ENCODE measurements at regions not wholly inside any gene's neighbourhood (a gene's known extent, or its start where the extent isn't known, plus 50 kb on each side); places are given as distances from the start of the nearest gene placed in this dataset.

GRCh38 chr1:22370190-22370498, 81.5 kb upstream of the ZBTB40 start:
- Histone ChIP-seq H3K9me3 (peaks cover 0 to 6% of the 10 kb centered on the region in 2 donors), H3K36me3 (no peaks in the 10 kb centered on the region), H3K4me3 (no peak overlapping the region), H3K27ac (no peak overlapping the region), H3K4me1 (no peaks in the 10 kb centered on the region), H3K27me3 (peaks cover 0 to 3% of the 10 kb centered on the region in 2 donors)
- no peak for DNase-seq (ENCODE audit: low spot score in 2 of 2)
- no peak for TF ChIP-seq CTCF (IDR thresholded peaks at IDR 0.05)
- TF ChIP-seq POLR2AphosphoS5 (IDR thresholded peaks at IDR 0.05) = no peak
- no peak for TF ChIP-seq POLR2A (IDR thresholded peaks at IDR 0.05)
- intact Hi-C loops (cut with DNase I; ENCODE audit: low total_unique reads) = no loop called here

- Histone ChIP-seq H3K27ac (no peak overlapping the region), H3K9me3 (peaks cover 0 to 6% of the 10 kb centered on the region in 2 donors), H3K4me1 (no peaks in the 10 kb centered on the region), H3K36me3 (no peaks in the 10 kb centered on the region), H3K4me3 (no peak overlapping the region), H3K27me3 (peaks cover 0 to 3% of the 10 kb centered on the region in 2 donors)
- TF ChIP-seq POLR2AphosphoS5 (IDR thresholded peaks at IDR 0.05) = no peak
- TF ChIP-seq CTCF (IDR thresholded peaks at IDR 0.05) = no peak
- TF ChIP-seq POLR2A (IDR thresholded peaks at IDR 0.05) = no peak
- DNase-seq (ENCODE audit: low spot score in 2 of 2) = no peak
- intact Hi-C loops (cut with DNase I; ENCODE audit: low total_unique reads) = no loop called here
Observed at GRCh38 chr1:22371408-22371807, 80.2 kb upstream of the ZBTB40 start.

GRCh38 chr1:22373252-22373651, 78.4 kb upstream of the ZBTB40 start:
- Histone ChIP-seq H3K4me1 (no peaks in the 10 kb centered on the region), H3K4me3 (no peak overlapping the region), H3K9me3 (peaks cover 0 to 6% of the 10 kb centered on the region in 2 donors), H3K27me3 (peaks cover 0 to 3% of the 10 kb centered on the region in 2 donors), H3K36me3 (no peaks in the 10 kb centered on the region), H3K27ac (no peak overlapping the region)
- no peak for TF ChIP-seq CTCF (IDR thresholded peaks at IDR 0.05)
- TF ChIP-seq POLR2AphosphoS5 (IDR thresholded peaks at IDR 0.05) = no peak
- no peak for TF ChIP-seq POLR2A (IDR thresholded peaks at IDR 0.05)
- intact Hi-C loops (cut with DNase I; ENCODE audit: low total_unique reads) = no loop called here
- DNase-seq (ENCODE audit: low spot score in 2 of 2) = no peak

GRCh38 chr1:22374001-22374400, 77.7 kb upstream of the ZBTB40 start:
- Histone ChIP-seq H3K27me3 (peaks cover 0 to 3% of the 10 kb centered on the region in 2 donors), H3K4me1 (no peaks in the 10 kb centered on the region), H3K27ac (no peak overlapping the region), H3K9me3 (peaks cover 0 to 6% of the 10 kb centered on the region in 2 donors), H3K36me3 (no peaks in the 10 kb centered on the region), H3K4me3 (no peak overlapping the region)
- intact Hi-C loops (cut with DNase I; ENCODE audit: low total_unique reads) = no loop called here
- TF ChIP-seq CTCF (IDR thresholded peaks at IDR 0.05) (no peak), POLR2A (IDR thresholded peaks at IDR 0.05) (no peak), POLR2AphosphoS5 (IDR thresholded peaks at IDR 0.05) (no peak)
- DNase-seq (ENCODE audit: low spot score in 2 of 2) = no peak

GRCh38 chr1:22375601-22376000, 76.0 kb upstream of the ZBTB40 start:
- H3K27me3 ChIP-seq = peaks cover 0 to 2% of the 10 kb centered on the region in 2 donors
- TF ChIP-seq POLR2AphosphoS5 (IDR thresholded peaks at IDR 0.05) (no peak), CTCF (IDR thresholded peaks at IDR 0.05) (no peak), POLR2A (IDR thresholded peaks at IDR 0.05) (no peak)
- no peak overlapping the region for H3K4me3 ChIP-seq
- H3K4me1 ChIP-seq = no peaks in the 10 kb centered on the region
- H3K9me3 ChIP-seq = peaks cover 0 to 6% of the 10 kb centered on the region in 2 donors
- no peaks in the 10 kb centered on the region for H3K36me3 ChIP-seq
- intact Hi-C loops (cut with DNase I; ENCODE audit: low total_unique reads) = no loop called here
- no peak for DNase-seq (ENCODE audit: low spot score in 2 of 2)
- H3K27ac ChIP-seq = no peak overlapping the region
